ENCODE measurements at regions not wholly inside any gene's neighbourhood (a gene's known extent, or its start where the extent isn't known, plus 50 kb on each side); places are given as distances from the start of the nearest gene placed in this dataset.

- TF ChIP-seq CTCF (conservative IDR thresholded peaks at IDR 0.05 in 1 of 2, IDR thresholded peaks at IDR 0.05 in 1 of 2; ENCODE audit: low read depth in 1 of 2, low read length in 2 of 2) (no peak), EZH2 (IDR thresholded peaks at IDR 0.05; ENCODE audit: low read length, missing control alignments) (no peak)
- H3K36me3 ChIP-seq (ENCODE audit: control insufficient read depth, insufficient read depth, low read length), result no peaks in the 10 kb centered on the region
- no peaks in the 10 kb centered on the region for H3K79me2 ChIP-seq (ENCODE audit: control insufficient read depth, insufficient read depth, low read length)
- H3K9ac ChIP-seq (ENCODE audit: insufficient read depth, low read length), result no peak overlapping the region
- H3K27me3 ChIP-seq (ENCODE audit: control insufficient read depth, insufficient read depth, low read length), result no peaks in the 10 kb centered on the region
- no peak overlapping the region for H3K4me3 ChIP-seq (replicated peaks in 1 of 4; ENCODE audit: control extremely low read depth in 1 of 4, insufficient read depth in 1 of 4, low read depth in 3 of 4, low read length in 4 of 4)
- no peak overlapping the region for H3K4me2 ChIP-seq (ENCODE audit: extremely low read depth, insufficient read depth, low read length)
- no peak overlapping the region for H3K27ac ChIP-seq (ENCODE audit: insufficient read depth, low read length)
- H4K20me1 ChIP-seq (ENCODE audit: control insufficient read depth, extremely low read depth, insufficient read depth, low read length), result no peaks in the 10 kb centered on the region
- H3K4me1 ChIP-seq (ENCODE audit: control insufficient read depth, extremely low read depth, insufficient read depth, low read length), result peaks cover 6% of the 10 kb centered on the region
- DNase-seq (ENCODE audit: low read depth in 2 of 2), result peak; percentile 34 to 40
- H2AFZ ChIP-seq (ENCODE audit: low read length), result peak overlapping the region; percentile 60
- no peaks in the 10 kb centered on the region for H3K9me3 ChIP-seq (ENCODE audit: control insufficient read depth, insufficient read depth, low read depth, low read length)
Measured at GRCh38 chr2:63735263-63735662, 106.4 kb upstream of the UGP2 start.

- Histone ChIP-seq H3K9ac (ENCODE audit: insufficient read depth, low read length) (no peak overlapping the region), H2AFZ (ENCODE audit: low read length) (no peak overlapping the region), H3K79me2 (ENCODE audit: control insufficient read depth, insufficient read depth, low read length) (no peaks in the 10 kb centered on the region), H3K4me2 (ENCODE audit: extremely low read depth, insufficient read depth, low read length) (peak overlapping the region; percentile 15), H3K9me3 (ENCODE audit: control insufficient read depth, insufficient read depth, low read depth, low read length) (no peaks in the 10 kb centered on the region), H3K27me3 (ENCODE audit: control insufficient read depth, insufficient read depth, low read length) (no peaks in the 10 kb centered on the region), H4K20me1 (ENCODE audit: control insufficient read depth, extremely low read depth, insufficient read depth, low read length) (no peaks in the 10 kb centered on the region), H3K36me3 (ENCODE audit: control insufficient read depth, insufficient read depth, low read length) (no peaks in the 10 kb centered on the region), H3K4me3 (replicated peaks in 1 of 4; ENCODE audit: control extremely low read depth in 1 of 4, insufficient read depth in 1 of 4, low read depth in 3 of 4, low read length in 4 of 4) (no peak overlapping the region), H3K27ac (ENCODE audit: insufficient read depth, low read length) (no peak overlapping the region), H3K4me1 (ENCODE audit: control insufficient read depth, extremely low read depth, insufficient read depth, low read length) (peaks cover 6% of the 10 kb centered on the region)
- DNase-seq (ENCODE audit: low read depth in 2 of 2), result peak in 1 of 2 donors; percentile 47
- TF ChIP-seq CTCF (conservative IDR thresholded peaks at IDR 0.05 in 1 of 2, IDR thresholded peaks at IDR 0.05 in 1 of 2; ENCODE audit: low read depth in 1 of 2, low read length in 2 of 2), result no peak
- TF ChIP-seq EZH2 (IDR thresholded peaks at IDR 0.05; ENCODE audit: low read length, missing control alignments), result no peak
Measured at GRCh38 chr2:63735931-63736330, 105.8 kb upstream of the UGP2 start.

- Histone ChIP-seq H3K27ac (ENCODE audit: insufficient read depth, low read length) (no peak overlapping the region), H3K4me2 (ENCODE audit: extremely low read depth, insufficient read depth, low read length) (no peak overlapping the region)
- DNase-seq (ENCODE audit: low read depth in 2 of 2), result peak; percentile 70 to 72
Measured at GRCh38 chr2:63736354-63736753, 105.3 kb upstream of the UGP2 start.

More at GRCh38 chr2:63736354-63736753, 105.3 kb upstream of the UGP2 start:
- H2AFZ ChIP-seq (ENCODE audit: low read length), result no peak overlapping the region
- TF ChIP-seq CTCF (conservative IDR thresholded peaks at IDR 0.05 in 1 of 2, IDR thresholded peaks at IDR 0.05 in 1 of 2; ENCODE audit: low read depth in 1 of 2, low read length in 2 of 2) (no peak), EZH2 (IDR thresholded peaks at IDR 0.05; ENCODE audit: low read length, missing control alignments) (no peak)
- no peak overlapping the region for H3K9ac ChIP-seq (ENCODE audit: insufficient read depth, low read length)
- H4K20me1 ChIP-seq (ENCODE audit: control insufficient read depth, extremely low read depth, insufficient read depth, low read length), result no peaks in the 10 kb centered on the region
- H3K79me2 ChIP-seq (ENCODE audit: control insufficient read depth, insufficient read depth, low read length), result no peaks in the 10 kb centered on the region
- no peaks in the 10 kb centered on the region for H3K36me3 ChIP-seq (ENCODE audit: control insufficient read depth, insufficient read depth, low read length)
- H3K4me1 ChIP-seq (ENCODE audit: control insufficient read depth, extremely low read depth, insufficient read depth, low read length), result peaks cover 6% of the 10 kb centered on the region
- H3K27me3 ChIP-seq (ENCODE audit: control insufficient read depth, insufficient read depth, low read length), result no peaks in the 10 kb centered on the region
- H3K9me3 ChIP-seq (ENCODE audit: control insufficient read depth, insufficient read depth, low read depth, low read length), result no peaks in the 10 kb centered on the region
- H3K4me3 ChIP-seq (replicated peaks in 1 of 4; ENCODE audit: control extremely low read depth in 1 of 4, insufficient read depth in 1 of 4, low read depth in 3 of 4, low read length in 4 of 4), result no peak overlapping the region

Data from fibroblast of lung (primary cell).